Activated CD4-positive, alpha-beta memory T cell treated with anti-CD3 and anti-CD28 coated beads, Interleukin-2, amount 10 ng/mL, durations not matched to agents 7 days and 5 days (primary cell): ENCODE measurements at regions not wholly inside any gene's neighbourhood (a gene's known extent, or its start where the extent isn't known, plus 50 kb on each side); places are given as distances from the start of the nearest gene placed in this dataset.
"Not testable (repeated sequence)": the region's sequence is repeated elsewhere in the genome, so short reads cannot be mapped to it uniquely, and the experiment has no call there.

Experiments
- CTCF ChIA-PET: fragments of 350-600 bp; sonication (Branson Sonifier 250); formaldehyde crosslinking; loops from one replicate; lab custom pipeline; 2021; ENCODE audit warnings: antibody characterized with exemption, inconsistent platforms; lab: Charles Lee
- POLR2A ChIA-PET: fragments of 350-600 bp; sonication (Branson Sonifier 250); formaldehyde crosslinking; loops from one replicate; lab custom pipeline; 2021; ENCODE audit warnings: antibody characterized with exemption; lab: Charles Lee
- DNase-seq: peaks from one replicate; pipeline ENCODE4 v3.0.0-alpha.2; 2020
- H3K27ac Mint-ChIP-seq: one replicate; pipeline ENCODE4 v1.8.0; 2021; ENCODE audit warnings: mild to moderate bottlenecking, mixed read lengths
- H3K27me3 Mint-ChIP-seq: one replicate; pipeline ENCODE4 v1.8.0; 2021; ENCODE audit warnings: mixed read lengths
- H3K36me3 Mint-ChIP-seq: one replicate; pipeline ENCODE4 v1.8.0; 2021; ENCODE audit warnings: low read depth, mixed read lengths
- H3K4me1 Mint-ChIP-seq: one replicate; pipeline ENCODE4 v1.8.0; 2021; ENCODE audit warnings: mixed read lengths
- H3K4me3 Mint-ChIP-seq: one replicate; pipeline ENCODE4 v1.8.0; 2021; ENCODE audit warnings: mild to moderate bottlenecking, mixed read lengths
- H3K9me3 Mint-ChIP-seq: one replicate; pipeline ENCODE4 v1.8.0; 2021; ENCODE audit warnings: mixed read lengths

GRCh38 chr11:90737444-90738050 is 514.7 kb upstream of the CHORDC1 start:
- ChIA-PET POLR2A (no interaction called here), CTCF (no interaction called here)
- no peak for DNase-seq
- Mint-ChIP-seq H3K27ac (no peak overlapping the region), H3K27me3 (no peaks in the 10 kb centered on the region), H3K4me3 (no peak overlapping the region), H3K4me1 (no peaks in the 10 kb centered on the region), H3K36me3 (no peaks in the 10 kb centered on the region), H3K9me3 (peaks cover 3% of the 10 kb centered on the region)

GRCh38 chr11:90732486-90732885 is 509.6 kb upstream of the CHORDC1 start:
- Mint-ChIP-seq H3K27me3 (no peaks in the 10 kb centered on the region), H3K36me3 (no peaks in the 10 kb centered on the region), H3K4me1 (no peaks in the 10 kb centered on the region), H3K27ac (no peak overlapping the region), H3K9me3 (peaks cover 8% of the 10 kb centered on the region), H3K4me3 (no peak overlapping the region)
- no peak for DNase-seq
- ChIA-PET POLR2A (no interaction called here), CTCF (no interaction called here)

- CTCF ChIA-PET = no interaction called here
- Mint-ChIP-seq H3K4me1 (no peaks in the 10 kb centered on the region), H3K9me3 (no peaks in the 10 kb centered on the region), H3K4me3 (no peak overlapping the region), H3K27ac (no peak overlapping the region), H3K36me3 (no peaks in the 10 kb centered on the region), H3K27me3 (no peaks in the 10 kb centered on the region)
- POLR2A ChIA-PET = no interaction called here
- no peak for DNase-seq
These were observed 500.6 kb upstream of the CHORDC1 start for GRCh38 chr11:90723475-90723874.

GRCh38 chr11:90722552-90723190 is 499.8 kb upstream of the CHORDC1 start:
- Mint-ChIP-seq H3K27me3 (no peaks in the 10 kb centered on the region), H3K36me3 (no peaks in the 10 kb centered on the region), H3K4me3 (no peak overlapping the region), H3K27ac (no peak overlapping the region), H3K4me1 (no peaks in the 10 kb centered on the region), H3K9me3 (no peaks in the 10 kb centered on the region)
- CTCF ChIA-PET = no interaction called here
- no peak for DNase-seq
- POLR2A ChIA-PET = no interaction called here

GRCh38 chr11:90717522-90717921 is 494.7 kb upstream of the CHORDC1 start:
- H3K9me3 Mint-ChIP-seq = peaks cover 19% of the 10 kb centered on the region
- no peaks in the 10 kb centered on the region for H3K4me1 Mint-ChIP-seq
- DNase-seq = no peak
- no peaks in the 10 kb centered on the region for H3K27me3 Mint-ChIP-seq
- no peaks in the 10 kb centered on the region for H3K36me3 Mint-ChIP-seq
- ChIA-PET CTCF (no interaction called here), POLR2A (no interaction called here)
- H3K27ac Mint-ChIP-seq = no peak overlapping the region
- H3K4me3 Mint-ChIP-seq = no peak overlapping the region

- Mint-ChIP-seq H3K9me3 (peaks cover 13% of the 10 kb centered on the region), H3K27ac (no peak overlapping the region), H3K36me3 (no peaks in the 10 kb centered on the region), H3K4me3 (no peak overlapping the region), H3K4me1 (no peaks in the 10 kb centered on the region), H3K27me3 (no peaks in the 10 kb centered on the region)
- CTCF ChIA-PET = no interaction called here
- DNase-seq = no peak
- POLR2A ChIA-PET = no interaction called here
These were observed 482.8 kb upstream of the CHORDC1 start for GRCh38 chr11:90705661-90706060.

GRCh38 chr11:90704510-90704909 is 481.7 kb upstream of the CHORDC1 start:
- CTCF ChIA-PET = no interaction called here
- no peaks in the 10 kb centered on the region for H3K27me3 Mint-ChIP-seq
- no peak for DNase-seq
- peaks cover 13% of the 10 kb centered on the region for H3K9me3 Mint-ChIP-seq
- POLR2A ChIA-PET = no interaction called here
- no peaks in the 10 kb centered on the region for H3K4me1 Mint-ChIP-seq
- H3K27ac Mint-ChIP-seq = no peak overlapping the region
- no peaks in the 10 kb centered on the region for H3K36me3 Mint-ChIP-seq
- no peak overlapping the region for H3K4me3 Mint-ChIP-seq

GRCh38 chr11:90701716-90702115 is 478.9 kb upstream of the CHORDC1 start:
- H3K9me3 Mint-ChIP-seq = peaks cover 13% of the 10 kb centered on the region
- no peaks in the 10 kb centered on the region for H3K27me3 Mint-ChIP-seq
- CTCF ChIA-PET = no interaction called here
- no peaks in the 10 kb centered on the region for H3K36me3 Mint-ChIP-seq
- POLR2A ChIA-PET = no interaction called here
- H3K4me3 Mint-ChIP-seq = no peak overlapping the region
- no peak overlapping the region for H3K27ac Mint-ChIP-seq
- DNase-seq = no peak
- no peaks in the 10 kb centered on the region for H3K4me1 Mint-ChIP-seq

- Mint-ChIP-seq H3K4me3 (no peak overlapping the region), H3K4me1 (no peaks in the 10 kb centered on the region), H3K9me3 (peaks cover 13% of the 10 kb centered on the region), H3K36me3 (no peaks in the 10 kb centered on the region), H3K27ac (no peak overlapping the region), H3K27me3 (no peaks in the 10 kb centered on the region)
- POLR2A ChIA-PET = no interaction called here
- CTCF ChIA-PET = no interaction called here
- no peak for DNase-seq
These were observed 478.1 kb upstream of the CHORDC1 start for GRCh38 chr11:90700789-90701439.

GRCh38 chr11:90699791-90700400 is 477.0 kb upstream of the CHORDC1 start:
- CTCF ChIA-PET = no interaction called here
- Mint-ChIP-seq H3K4me1 (no peaks in the 10 kb centered on the region), H3K9me3 (peaks cover 12% of the 10 kb centered on the region), H3K4me3 (no peak overlapping the region), H3K27ac (no peak overlapping the region), H3K36me3 (no peaks in the 10 kb centered on the region), H3K27me3 (no peaks in the 10 kb centered on the region)
- POLR2A ChIA-PET = no interaction called here
- no peak for DNase-seq

GRCh38 chr11:90698238-90698637 is 475.4 kb upstream of the CHORDC1 start:
- ChIA-PET POLR2A (no interaction called here), CTCF (no interaction called here)
- H3K4me3 Mint-ChIP-seq = no peak overlapping the region
- H3K27ac Mint-ChIP-seq = no peak overlapping the region
- no peaks in the 10 kb centered on the region for H3K27me3 Mint-ChIP-seq
- H3K9me3 Mint-ChIP-seq = peaks cover 17% of the 10 kb centered on the region
- DNase-seq = no peak
- no peaks in the 10 kb centered on the region for H3K4me1 Mint-ChIP-seq
- H3K36me3 Mint-ChIP-seq = no peaks in the 10 kb centered on the region

- H3K4me1 Mint-ChIP-seq, CTCF ChIA-PET, POLR2A ChIA-PET, H3K27me3 Mint-ChIP-seq, DNase-seq, H3K27ac Mint-ChIP-seq, H3K36me3 Mint-ChIP-seq, H3K4me3 Mint-ChIP-seq: not testable (repeated sequence)
- peaks cover 11% of the 10 kb centered on the region for H3K9me3 Mint-ChIP-seq
These were observed 452.6 kb upstream of the CHORDC1 start for GRCh38 chr11:90675496-90675895.

- no peaks in the 10 kb centered on the region for H3K4me1 Mint-ChIP-seq
- H3K27ac Mint-ChIP-seq = no peak overlapping the region
- H3K36me3 Mint-ChIP-seq = no peaks in the 10 kb centered on the region
- H3K9me3 Mint-ChIP-seq = peaks cover 14% of the 10 kb centered on the region
- H3K4me3 Mint-ChIP-seq = no peak overlapping the region
- no peaks in the 10 kb centered on the region for H3K27me3 Mint-ChIP-seq
- no peak for DNase-seq
- ChIA-PET POLR2A (no interaction called here), CTCF (no interaction called here)
These were observed 446.2 kb upstream of the CHORDC1 start for GRCh38 chr11:90669094-90669493.
